HG03108 (cell line): ENCODE measurements at regions not wholly inside any gene's neighbourhood (a gene's known extent, or its start where the extent isn't known, plus 50 kb on each side); places are given as distances from the start of the nearest gene placed in this dataset.
"Not testable (repeated sequence)": the region's sequence is repeated elsewhere in the genome, so short reads cannot be mapped to it uniquely, and the experiment has no call there.

Source experiments
- ATAC-seq: cut with Tn5 transposase; IDR thresholded peaks from one replicate; pipeline ENCODE4 v1.9.1; 2021; ENCODE audit warnings: moderate library complexity; ENCODE audit not compliant: unreplicated experiment

DNA sequence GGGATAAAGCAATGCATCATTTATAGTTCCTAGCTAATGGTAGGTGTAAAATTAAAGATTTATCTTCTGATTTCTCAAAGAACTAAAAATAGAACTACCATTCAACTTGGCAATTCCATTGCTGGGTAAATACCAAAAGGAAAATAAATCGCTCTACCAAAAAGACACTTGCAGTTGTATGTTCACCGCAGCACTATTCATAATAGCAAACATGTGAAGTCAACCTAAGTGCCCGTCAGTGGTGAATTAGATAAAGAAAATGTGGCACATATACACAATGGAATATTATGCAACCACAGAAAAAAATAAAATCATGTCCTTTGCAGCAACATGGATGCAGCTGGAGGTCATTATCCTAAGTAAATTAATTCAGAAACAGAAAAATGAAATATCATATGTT lies 192.8 kb upstream of the ADRA1D start:
- ATAC-seq, result no peak

- ATAC-seq, result no peak
Observed at GRCh38 chr20:4441191-4441590, 192.1 kb upstream of the ADRA1D start.

- no peak for ATAC-seq
Observed at GRCh38 chr20:4439461-4439860, 190.4 kb upstream of the ADRA1D start.

DNA sequence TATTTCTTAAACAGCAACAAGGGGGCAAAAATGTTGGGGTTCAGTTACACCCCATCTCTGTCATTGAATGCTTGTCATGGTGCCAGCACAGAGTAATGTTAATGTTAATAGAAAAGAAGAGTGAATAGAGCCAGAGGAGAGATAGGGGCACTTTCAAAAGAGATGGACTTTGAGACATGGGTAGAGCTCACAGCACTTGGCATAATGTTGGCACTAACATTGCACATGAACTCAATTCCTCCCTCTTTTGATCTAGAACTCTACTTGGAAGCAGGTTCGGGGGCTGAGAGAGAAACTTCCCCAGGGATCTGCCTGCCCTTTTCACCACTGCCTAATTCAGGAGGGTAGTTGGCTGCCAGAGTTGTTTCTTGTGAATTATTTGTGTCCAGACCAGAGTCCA lies 188.0 kb upstream of the ADRA1D start:
- no peak for ATAC-seq

DNA sequence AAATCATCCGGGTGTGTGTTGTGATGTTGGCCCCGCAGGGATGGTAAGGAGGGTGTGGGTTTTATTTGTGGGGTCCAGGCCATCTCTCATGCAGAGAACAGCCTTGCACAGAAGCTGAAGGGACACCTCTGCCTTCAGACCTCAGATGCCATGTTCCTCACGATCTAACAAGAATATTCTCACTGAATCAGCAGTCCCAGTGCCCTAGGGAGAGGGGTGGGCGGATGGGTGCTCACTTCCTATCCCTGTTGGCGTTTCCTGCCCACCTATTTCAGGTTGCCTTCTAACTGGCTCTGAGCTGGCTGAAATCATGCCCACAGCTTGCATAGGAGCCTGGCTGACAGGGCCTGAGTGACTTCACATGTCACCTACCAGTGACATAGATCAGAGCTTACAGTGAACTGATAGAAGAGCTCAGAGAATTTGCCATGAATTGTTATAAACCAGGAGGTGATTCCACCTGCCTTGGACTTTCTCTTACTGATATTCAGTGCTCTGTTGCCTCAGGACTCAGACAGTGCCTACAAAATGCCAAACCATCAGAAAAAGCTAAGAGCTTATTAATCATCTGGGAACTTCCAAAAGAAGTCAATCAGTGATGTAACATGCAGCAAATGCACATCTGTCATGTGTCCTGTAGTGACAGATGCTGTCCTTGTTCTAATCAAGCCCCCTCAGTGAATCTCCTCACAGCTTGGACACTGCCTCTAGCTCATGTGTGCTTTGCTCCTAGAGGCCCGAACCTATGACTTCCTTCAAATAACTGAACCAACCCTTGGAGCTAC lies 186.8 kb upstream of the ADRA1D start:
- ATAC-seq, result no peak

- no peak for ATAC-seq
Observed at GRCh38 chr20:4435225-4435624, 186.1 kb upstream of the ADRA1D start.

DNA sequence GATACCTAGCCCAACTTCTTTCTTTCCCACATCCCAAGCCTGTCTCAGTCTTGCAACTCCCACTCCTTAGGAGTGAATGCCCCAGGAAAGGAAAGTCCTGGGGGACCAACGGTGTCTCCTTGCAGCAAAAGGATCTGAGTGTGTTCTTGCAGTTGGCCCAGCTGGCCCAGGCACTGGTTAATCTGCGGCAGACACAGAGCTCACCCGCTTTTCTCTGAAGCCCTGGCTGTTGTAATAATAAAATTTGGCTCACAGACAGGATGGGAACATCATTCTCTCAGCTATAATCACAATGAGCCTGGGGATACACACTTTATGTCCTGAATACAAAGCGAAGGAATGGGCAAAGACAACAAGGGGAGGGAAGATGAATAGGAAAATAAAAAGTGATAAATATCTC lies 185.6 kb upstream of the ADRA1D start:
- no peak for ATAC-seq

- no peak for ATAC-seq
Observed at GRCh38 chr20:4431446-4431845, 182.4 kb upstream of the ADRA1D start.

DNA sequence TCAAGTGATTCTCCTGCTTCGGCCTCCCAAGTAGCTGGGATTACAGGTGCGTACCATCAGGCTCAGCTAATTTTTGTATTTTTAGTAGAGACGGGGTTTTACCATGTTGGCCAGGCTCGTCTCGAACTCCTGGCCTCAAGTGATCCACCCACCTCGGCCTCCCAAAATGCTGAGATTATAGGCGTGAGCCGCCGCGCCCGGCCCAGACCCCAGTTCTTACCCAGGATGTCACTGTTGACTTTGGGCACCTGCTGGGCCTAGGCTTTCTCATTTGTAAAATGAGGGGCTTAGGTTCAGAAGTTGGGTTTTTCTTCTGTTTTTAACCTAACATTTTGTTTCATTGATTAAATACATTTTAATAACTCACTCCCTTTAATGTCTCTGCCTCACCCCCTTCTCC lies 181.7 kb upstream of the ADRA1D start:
- ATAC-seq, result not testable (repeated sequence)

DNA sequence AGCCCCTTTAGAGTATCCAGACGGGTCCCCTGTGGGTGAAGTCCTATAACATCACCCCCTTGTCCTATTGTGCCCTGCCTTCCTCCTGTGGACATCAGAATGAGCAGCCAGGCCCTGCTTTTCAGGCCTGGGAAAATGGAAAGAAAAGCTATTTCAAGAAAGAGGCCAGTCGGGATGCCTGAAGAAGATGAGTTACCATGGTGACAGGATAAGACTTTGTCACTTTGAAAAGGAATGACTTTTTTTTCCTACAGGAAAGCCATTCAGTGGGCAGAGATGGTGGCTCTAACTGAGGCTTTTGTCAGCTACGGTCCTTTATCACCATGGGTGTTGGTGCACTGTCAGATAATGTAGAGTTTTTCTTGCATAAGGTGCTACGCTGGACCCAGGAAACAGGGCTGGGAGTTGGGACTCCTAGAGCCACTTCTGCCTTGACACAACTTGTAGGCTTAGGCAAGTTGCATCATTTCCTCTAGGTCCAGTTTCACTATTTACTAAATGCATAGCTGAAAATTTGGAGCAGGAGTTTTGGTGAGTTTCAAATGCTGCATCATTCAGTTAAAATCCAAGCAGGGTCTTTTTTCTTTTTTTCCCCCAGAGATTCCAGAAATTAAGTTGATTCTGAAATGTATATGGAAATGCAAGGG lies 179.0 kb upstream of the ADRA1D start:
- ATAC-seq, result no peak

DNA sequence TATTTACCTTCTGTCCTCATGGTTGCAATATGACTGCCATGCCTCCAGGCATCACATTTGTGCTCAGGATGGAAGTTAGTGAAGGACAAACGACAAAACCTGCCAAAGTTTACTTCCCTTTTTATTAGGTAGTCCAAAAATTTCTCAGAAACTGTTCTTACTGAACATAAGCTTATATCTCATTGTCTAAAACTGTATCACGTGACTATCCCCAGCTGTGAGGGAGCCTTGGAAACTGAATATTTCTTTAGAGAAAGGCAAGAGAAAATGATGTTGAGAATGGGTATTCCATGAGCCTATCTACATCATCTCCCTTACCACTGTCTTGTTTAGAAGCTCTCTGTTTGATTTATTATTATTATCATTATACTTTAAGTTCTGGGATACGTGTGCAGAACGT lies 169.1 kb upstream of the ADRA1D start:
- ATAC-seq, result no peak

DNA sequence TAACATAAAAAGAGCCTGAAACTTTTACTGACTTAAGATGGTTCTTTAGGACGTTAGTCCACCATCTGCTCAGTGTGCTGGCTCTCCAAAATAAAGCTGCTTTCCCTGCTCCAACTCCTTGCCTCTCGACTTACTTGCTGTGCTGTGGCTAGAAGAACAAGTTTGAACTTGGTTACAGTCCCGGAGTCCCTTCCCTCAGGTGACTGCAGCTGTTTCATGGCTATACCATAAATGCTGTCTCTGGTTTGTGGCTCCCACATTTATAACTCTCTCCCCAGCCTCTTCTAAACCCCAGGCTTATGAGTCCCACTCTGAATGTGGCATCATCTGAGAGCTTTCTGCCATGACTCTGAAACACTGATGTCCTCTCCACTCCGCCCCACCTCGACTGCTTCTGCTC lies 166.2 kb upstream of the ADRA1D start:
- ATAC-seq, result no peak

GRCh38 chr20:4413314-4414049 lies 164.4 kb upstream of the ADRA1D start:
- ATAC-seq, result no peak

GRCh38 chr20:4412216-4412615 lies 163.1 kb upstream of the ADRA1D start:
- ATAC-seq, result no peak

- ATAC-seq, result no peak
Observed at GRCh38 chr20:4411744-4412143, 162.7 kb upstream of the ADRA1D start.

- no peak for ATAC-seq
Observed at GRCh38 chr20:4406627-4407026, 157.5 kb upstream of the ADRA1D start.

DNA sequence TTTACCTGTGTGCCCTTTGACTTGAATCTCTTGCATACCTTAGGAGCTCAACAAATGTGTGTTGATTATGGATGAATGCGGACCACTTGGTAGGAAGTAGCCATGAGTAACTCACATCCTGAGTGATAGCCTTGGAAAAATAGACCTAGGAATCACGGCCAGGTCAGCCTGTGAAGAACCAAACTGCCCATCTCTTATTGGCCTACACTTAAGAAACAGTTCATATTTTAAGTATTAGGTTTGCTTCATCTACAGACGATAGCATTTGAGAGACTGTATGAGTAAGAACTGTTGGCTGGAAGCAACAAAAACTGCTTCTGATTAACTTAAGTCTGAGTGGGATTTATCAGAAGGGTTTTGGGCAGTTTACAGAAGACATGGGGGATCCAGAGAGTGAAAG lies 152.5 kb upstream of the ADRA1D start:
- ATAC-seq, result no peak

DNA sequence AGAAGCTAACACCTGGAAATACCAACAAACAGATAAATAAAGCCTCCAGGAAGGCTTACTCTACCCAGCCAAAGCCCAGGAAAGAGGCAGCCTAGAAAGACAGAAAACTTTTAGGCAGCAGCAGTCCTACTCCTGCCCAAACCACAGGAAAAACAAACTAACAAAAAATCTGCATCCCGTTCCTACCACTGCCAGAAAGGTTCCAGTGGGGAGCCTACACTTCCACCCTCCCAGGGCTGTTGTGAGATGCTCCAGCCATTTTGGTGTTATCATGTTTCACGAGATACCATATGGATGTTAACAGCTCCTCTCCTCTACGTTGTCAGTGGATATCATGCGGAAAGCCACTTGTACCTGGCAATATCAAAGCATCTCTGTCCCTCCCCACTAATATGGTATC lies 135.9 kb upstream of the ADRA1D start:
- ATAC-seq, result no peak

GRCh38 chr20:4383961-4384360 lies 134.9 kb upstream of the ADRA1D start:
- no peak for ATAC-seq

DNA sequence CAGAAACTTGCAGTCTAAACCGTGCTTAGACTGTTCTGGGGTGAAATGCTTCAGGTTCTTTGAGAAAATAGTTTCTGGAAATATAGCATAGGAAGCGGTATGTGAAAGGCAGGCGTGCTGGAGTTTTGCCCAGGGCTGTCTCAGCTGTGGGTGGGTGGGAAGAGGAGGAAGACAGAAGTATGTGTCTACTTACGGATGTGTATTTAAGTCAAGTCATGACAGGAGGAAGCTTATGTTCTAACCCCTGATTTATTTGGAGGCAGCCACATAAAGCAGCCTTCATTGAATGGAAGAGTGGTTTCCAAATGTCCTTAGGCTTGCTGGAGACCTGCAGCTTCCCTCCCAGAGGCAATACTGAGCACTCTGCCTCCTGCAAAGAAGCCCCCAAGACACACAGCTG lies 126.8 kb upstream of the ADRA1D start:
- ATAC-seq, result no peak

DNA sequence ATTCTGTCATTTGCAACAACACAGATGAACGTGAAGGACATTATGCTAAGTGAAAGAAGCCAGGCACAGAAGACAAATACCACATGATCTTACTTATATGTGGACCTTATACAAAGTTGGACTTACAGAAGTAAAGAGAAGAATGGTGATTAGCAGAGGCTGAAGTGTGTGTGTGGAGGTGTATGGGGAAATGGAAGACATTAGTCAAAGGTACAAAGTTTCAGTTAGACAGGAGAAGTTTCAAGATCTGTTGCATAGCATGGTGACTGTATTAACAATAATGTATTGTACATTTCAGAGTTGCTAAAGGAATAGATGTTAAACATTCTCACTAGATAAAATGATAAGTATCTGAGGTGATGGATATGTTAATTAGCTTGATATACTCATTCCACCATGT lies 124.4 kb upstream of the ADRA1D start:
- no peak for ATAC-seq

DNA sequence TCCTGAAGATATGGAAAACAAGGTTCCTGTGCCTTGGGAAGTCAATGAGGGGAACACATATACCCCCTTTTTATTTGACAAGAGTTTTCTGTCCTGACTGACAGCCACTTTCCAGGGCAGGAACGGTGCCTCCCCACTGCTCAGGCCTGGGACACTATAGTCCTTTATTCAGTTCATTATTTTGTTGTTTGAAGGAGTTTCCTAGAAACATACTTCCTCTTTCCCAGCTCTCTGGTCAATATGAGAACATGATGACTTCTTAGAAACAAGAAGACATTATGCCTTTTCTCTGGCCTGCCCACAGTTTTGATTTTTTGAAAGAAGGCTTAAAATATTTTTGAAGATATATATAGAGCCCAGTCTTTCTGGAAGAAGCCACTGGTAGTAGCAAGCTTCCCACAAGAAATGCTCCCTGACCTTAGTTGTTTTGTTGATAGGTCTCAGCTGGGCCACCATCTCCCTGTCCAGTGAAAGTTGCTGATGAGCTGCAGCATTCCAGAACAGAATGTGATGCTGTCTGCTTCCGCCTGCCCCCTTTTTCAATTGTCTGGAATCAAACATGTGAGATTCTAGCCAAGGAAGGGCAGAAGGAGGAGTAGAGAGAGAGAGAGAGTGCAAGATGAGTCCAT lies 122.7 kb upstream of the ADRA1D start:
- no peak for ATAC-seq
